HCT116 (cell line): ENCODE measurements at regions not wholly inside any gene's neighbourhood (a gene's known extent, or its start where the extent isn't known, plus 50 kb on each side); places are given as distances from the start of the nearest gene placed in this dataset.

Source experiments
- ATAC-seq: fragments of 200-7000 bp; cut with Tn5 transposase; 2 replicates; pipeline ENCODE4 v1.9.1; 2020; ENCODE audit warnings: mild to moderate bottlenecking, moderate library complexity
- BruUV-seq: library from RNA; stranded (reverse); fragments of 400-500 nt; replicated peaks from 2 replicates; lab custom pipeline; 2021; lab: Mats Ljungman, UMichigan
- CTCF ChIA-PET: fragments of 300-600 bp; sonication (Branson Sonifier 250); formaldehyde crosslinking; loops from one replicate; lab custom pipeline; 2021; ENCODE audit warnings: antibody characterized with exemption; lab: Charles Lee
- POLR2A ChIA-PET: fragments of 300-600, 350-600 bp; sonication (Branson Sonifier 250); formaldehyde crosslinking; loops from one replicate; lab custom pipeline; 2021; ENCODE audit warnings: antibody characterized with exemption; lab: Charles Lee
- RAD21 ChIA-PET, 2 experiments: fragments of 300-600 bp; sonication (Branson Sonifier 250); formaldehyde crosslinking; loops; one replicate each; lab custom pipeline; 2023; ENCODE audit warnings: low total read pairs in 2 of 2; ENCODE audit not compliant: uncharacterized antibody in 2 of 2, unreplicated experiment in 2 of 2, low non-redundant PET in 1 of 2; lab: Charles Lee
- DNase-seq: peaks from one replicate; pipeline ENCODE4 v3.0.0-alpha.2; 2010; ENCODE audit warnings: low read depth, low spot score
- H2AFZ ChIP-seq: fragments of 200-600 bp; shearing (Covaris generic), sonication (generic); 2 replicates; pipeline ENCODE4 v1.6.1; 2017; ENCODE audit warnings: low read depth, mixed run types, mixed read lengths, antibody characterized with exemption, low read length; ENCODE audit not compliant: poor library complexity, severe bottlenecking
- H3K27ac ChIP-seq: 2 replicates; pipeline ENCODE4 v1.5.1; 2012; ENCODE audit warnings: low read depth, low read length
- H3K27me3 ChIP-seq: fragments of 200-600 bp; sonication (generic); 2 replicates; pipeline ENCODE4 v1.6.1; 2016; ENCODE audit warnings: mixed run types, low read length, mixed read lengths; ENCODE audit not compliant: insufficient read depth
- H3K36me3 ChIP-seq, 2 experiments: fragments of 200-500 bp in 1 of 2; fragments of 200-600 bp in 1 of 2; sonication (Bioruptor generic) in 1 of 2; sonication (generic) in 1 of 2; 2 replicates each; pipeline versions ENCODE4 v1.5.1 to v1.6.1; 2014 to 2016; ENCODE audit warnings: low read length in 2 of 2, inconsistent platforms in 1 of 2, mixed read lengths in 1 of 2, mixed run types in 1 of 2; ENCODE audit not compliant: insufficient read depth in 2 of 2, control insufficient read depth in 1 of 2
- H3K4me1 ChIP-seq, 2 experiments: fragments of 200-600 bp in 1 of 2; sonication (generic) in 1 of 2; 2 replicates each; pipeline versions ENCODE4 v1.5.1 to v1.6.1; 2012 to 2017; ENCODE audit warnings: low read length in 2 of 2, inconsistent platforms in 1 of 2, mild to moderate bottlenecking in 1 of 2, mixed read lengths in 1 of 2, mixed run types in 1 of 2, moderate library complexity in 1 of 2; ENCODE audit not compliant: insufficient read depth in 2 of 2, control insufficient read depth in 1 of 2
- H3K4me2 ChIP-seq: fragments of 200-600 bp; sonication (generic); 2 replicates; pipeline ENCODE4 v1.6.1; 2017; ENCODE audit warnings: mixed run types, low read length, mixed read lengths
- H3K4me3 ChIP-seq, 2 experiments: fragments of 200-600 bp in 1 of 2; sonication (generic) in 1 of 2; replicated peaks in 1 of 2; 2 replicates each; pipeline ENCODE4 v1.5.1; 2011 to 2016; ENCODE audit warnings: low read length in 2 of 2, control low read depth in 1 of 2, low read depth in 1 of 2, mild to moderate bottlenecking in 1 of 2, mixed read lengths in 1 of 2, mixed run types in 1 of 2
- H3K79me2 ChIP-seq: fragments of 200-600 bp; sonication (generic); 2 replicates; pipeline ENCODE4 v1.6.1; 2017; ENCODE audit warnings: mild to moderate bottlenecking, mixed run types, low read length, moderate library complexity, mixed read lengths; ENCODE audit not compliant: insufficient read depth
- H3K9ac ChIP-seq: fragments of 200-600 bp; sonication (generic); 2 replicates; pipeline ENCODE4 v1.6.1; 2016; ENCODE audit warnings: low read length, mixed read lengths
- H3K9me2 ChIP-seq: fragments of 200-600 bp; sonication (generic), shearing (Covaris generic); 2 replicates; pipeline ENCODE4 v1.6.1; 2017; ENCODE audit warnings: mixed run types, mild to moderate bottlenecking, moderate library complexity; ENCODE audit not compliant: insufficient read depth
- H3K9me3 ChIP-seq, 2 experiments: fragments of 200-500 bp in 1 of 2; fragments of 200-600 bp in 1 of 2; sonication (Bioruptor generic) in 1 of 2; sonication (generic) in 1 of 2; 2 replicates each; pipeline ENCODE4 v1.6.1; 2014 to 2017; ENCODE audit warnings: low read length in 2 of 2, mixed read lengths in 2 of 2, inconsistent platforms in 1 of 2, low read depth in 1 of 2, mild to moderate bottlenecking in 1 of 2, mixed run types in 1 of 2, moderate library complexity in 1 of 2; ENCODE audit not compliant: control insufficient read depth in 1 of 2, insufficient read depth in 1 of 2
- H4K20me1 ChIP-seq: fragments of 200-600 bp; sonication (generic), shearing (Covaris generic); 2 replicates; pipeline ENCODE4 v1.6.1; 2017; ENCODE audit warnings: mixed run types, mild to moderate bottlenecking, moderate library complexity; ENCODE audit not compliant: insufficient read depth
- ATF3 ChIP-seq: IDR thresholded peaks from 2 replicates; pipeline ENCODE4 v1.6.1; 2012
- EGR1 ChIP-seq: IDR thresholded peaks from 2 replicates; pipeline ENCODE4 v1.6.1; 2012; ENCODE audit warnings: low read depth
- ELF1 ChIP-seq: IDR thresholded peaks from 2 replicates; pipeline ENCODE4 v1.6.1; 2012; ENCODE audit warnings: low read depth, borderline replicate concordance
- EZH2 ChIP-seq: fragments of 200-600 bp; sonication (generic); IDR thresholded peaks from 2 replicates; pipeline ENCODE4 v1.6.1; 2017; ENCODE audit warnings: antibody characterized with exemption, mixed run types
- EZH2phosphoT487 ChIP-seq: fragments of 200-600 bp; IDR thresholded peaks from 2 replicates; pipeline ENCODE4 v1.6.1; 2018; ENCODE audit warnings: antibody characterized with exemption, borderline replicate concordance
- JUND ChIP-seq: IDR thresholded peaks from 2 replicates; pipeline ENCODE4 v1.6.1; 2012
- POLR2A ChIP-seq: IDR thresholded peaks from 2 replicates; pipeline ENCODE4 v1.7.0; 2011; ENCODE audit warnings: borderline replicate concordance; ENCODE audit not compliant: insufficient read depth, insufficient read length; ENCODE audit errors: extremely low read depth
- POLR2AphosphoS5 ChIP-seq: IDR thresholded peaks from 2 replicates; pipeline ENCODE4 v1.6.1; 2011; ENCODE audit warnings: mild to moderate bottlenecking, low read depth, low read length, moderate library complexity
- RAD21 ChIP-seq: IDR thresholded peaks from 2 replicates; pipeline ENCODE4 v1.6.1; 2012; ENCODE audit warnings: low read depth, mild to moderate bottlenecking
- SIN3A ChIP-seq: IDR thresholded peaks from 2 replicates; pipeline ENCODE4 v1.6.1; 2012; ENCODE audit warnings: low read depth
- SP1 ChIP-seq: IDR thresholded peaks from 2 replicates; pipeline ENCODE4 v1.6.1; 2012; ENCODE audit warnings: low read depth
- SRF ChIP-seq: IDR thresholded peaks from 2 replicates; pipeline ENCODE4 v1.6.1; 2012; ENCODE audit warnings: low read depth
- TCF7L2 ChIP-seq: IDR thresholded peaks from 2 replicates; pipeline ENCODE4 v1.7.0; 2011; ENCODE audit warnings: borderline replicate concordance, inconsistent platforms; ENCODE audit not compliant: insufficient read depth, insufficient read length; ENCODE audit errors: extremely low read depth
- YY1 ChIP-seq: IDR thresholded peaks from 2 replicates; pipeline ENCODE4 v1.6.1; 2011; ENCODE audit warnings: low read length, low read depth, moderate library complexity, mild to moderate bottlenecking; ENCODE audit not compliant: insufficient replicate concordance; ENCODE audit errors: extremely low read depth
- ZFX ChIP-seq: fragments of 450-650 bp; IDR thresholded peaks from 2 replicates; pipeline ENCODE4 v1.6.1; 2017
- ZNF274 ChIP-seq: fragments of 200-500 bp; sonication (Bioruptor generic); IDR thresholded peaks from 2 replicates; pipeline ENCODE4 v1.6.1; 2014; ENCODE audit warnings: mild to moderate bottlenecking, low read depth, low read length, inconsistent platforms
- intact Hi-C: fragments of 100-400 bp; cut with micrococcal nuclease; formaldehyde crosslinking; loops from 2 replicates; pipeline ENCODE4 v1.10.0; 2022
- TF ChIP-seq, protein P1 (sequence below): IDR thresholded peaks from 2 replicates; pipeline ENCODE4 v1.6.1; 2012; ENCODE audit warnings: low read depth
- TF ChIP-seq, protein P2 (sequence below): IDR thresholded peaks from 2 replicates; pipeline ENCODE4 v1.6.1; 2011; ENCODE audit warnings: mild to moderate bottlenecking, low read length, moderate library complexity; ENCODE audit not compliant: insufficient replicate concordance; ENCODE audit errors: extremely low read depth
- TF ChIP-seq, protein P3 (sequence below): IDR thresholded peaks from 2 replicates; pipeline ENCODE4 v1.6.1; 2012
- TF ChIP-seq, protein P4 (sequence below), 3 experiments: fragments of 200-600 bp in 1 of 3; sonication (generic) in 1 of 3; IDR thresholded peaks in 2 of 3; conservative IDR thresholded peaks in 1 of 3; 2 replicates each; pipeline ENCODE4 v1.5.1; 2012 to 2017; ENCODE audit warnings: low read depth in 2 of 3, low read length in 2 of 3, antibody characterized with exemption in 1 of 3, borderline replicate concordance in 1 of 3, control low read depth in 1 of 3, mild to moderate bottlenecking in 1 of 3, mixed read lengths in 1 of 3, mixed run types in 1 of 3, moderate library complexity in 1 of 3; ENCODE audit not compliant: insufficient read depth in 1 of 3

DNA sequence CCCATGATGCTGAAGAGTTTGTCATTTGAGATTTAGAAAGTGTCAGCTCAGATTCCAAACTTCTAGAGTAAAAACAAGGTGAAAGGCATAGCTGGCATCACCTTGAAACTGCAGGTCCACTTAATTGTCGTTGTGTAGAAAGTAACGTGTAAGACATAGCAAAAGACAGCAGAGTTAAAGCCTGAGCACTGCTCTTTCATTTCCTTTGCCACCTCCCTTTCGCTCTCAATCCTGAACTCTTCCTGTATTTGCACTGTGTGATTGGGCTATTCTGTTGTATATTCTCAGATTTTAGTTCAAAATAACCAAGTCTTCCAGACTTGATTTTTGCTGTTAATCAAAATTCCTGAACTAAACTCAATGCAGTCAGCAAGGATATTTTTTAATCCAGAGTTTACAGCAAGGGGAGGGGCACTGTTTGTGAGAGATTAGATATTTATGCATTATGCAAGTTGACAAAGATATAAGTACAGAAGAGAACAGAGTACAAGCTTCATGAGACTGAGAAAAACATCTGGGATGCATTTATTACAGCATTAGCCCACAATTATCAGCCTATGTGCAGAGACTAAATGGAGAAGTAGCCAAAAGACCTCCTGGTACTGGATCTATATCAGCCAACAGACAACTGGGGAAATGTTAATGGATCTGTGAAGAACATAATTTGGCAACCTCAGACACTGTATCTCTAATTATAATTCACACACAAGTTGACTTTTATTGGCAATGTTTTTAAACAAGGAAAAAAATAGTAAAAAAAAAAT lies 328.6 kb downstream of the SUCLA2 start:
- Histone ChIP-seq H3K9me2 (no peaks in the 10 kb centered on the region), H3K9me3 (no peaks in the 10 kb centered on the region), H4K20me1 (no peaks in the 10 kb centered on the region), H3K4me3 (no peak overlapping the region), H3K27ac (no peak overlapping the region), H3K27me3 (peaks cover 14% of the 10 kb centered on the region; the same call in 1 of the 2 replicates), H3K4me2 (no peak overlapping the region), H2AFZ (no peak overlapping the region), H3K9ac (no peak overlapping the region), H3K79me2 (no peaks in the 10 kb centered on the region), H3K4me1 (no peaks in the 10 kb centered on the region), H3K36me3 (no peaks in the 10 kb centered on the region)
- BruUV-seq: no TSS peak
- POLR2A ChIA-PET: no interaction called here
- no peak for DNase-seq
- no peak for ATAC-seq
- intact Hi-C loops: no loop called here
- CTCF ChIA-PET: no interaction called here
- no peak for TF ChIP-seq EZH2phosphoT487
- TF ChIP-seq, protein P1, sequence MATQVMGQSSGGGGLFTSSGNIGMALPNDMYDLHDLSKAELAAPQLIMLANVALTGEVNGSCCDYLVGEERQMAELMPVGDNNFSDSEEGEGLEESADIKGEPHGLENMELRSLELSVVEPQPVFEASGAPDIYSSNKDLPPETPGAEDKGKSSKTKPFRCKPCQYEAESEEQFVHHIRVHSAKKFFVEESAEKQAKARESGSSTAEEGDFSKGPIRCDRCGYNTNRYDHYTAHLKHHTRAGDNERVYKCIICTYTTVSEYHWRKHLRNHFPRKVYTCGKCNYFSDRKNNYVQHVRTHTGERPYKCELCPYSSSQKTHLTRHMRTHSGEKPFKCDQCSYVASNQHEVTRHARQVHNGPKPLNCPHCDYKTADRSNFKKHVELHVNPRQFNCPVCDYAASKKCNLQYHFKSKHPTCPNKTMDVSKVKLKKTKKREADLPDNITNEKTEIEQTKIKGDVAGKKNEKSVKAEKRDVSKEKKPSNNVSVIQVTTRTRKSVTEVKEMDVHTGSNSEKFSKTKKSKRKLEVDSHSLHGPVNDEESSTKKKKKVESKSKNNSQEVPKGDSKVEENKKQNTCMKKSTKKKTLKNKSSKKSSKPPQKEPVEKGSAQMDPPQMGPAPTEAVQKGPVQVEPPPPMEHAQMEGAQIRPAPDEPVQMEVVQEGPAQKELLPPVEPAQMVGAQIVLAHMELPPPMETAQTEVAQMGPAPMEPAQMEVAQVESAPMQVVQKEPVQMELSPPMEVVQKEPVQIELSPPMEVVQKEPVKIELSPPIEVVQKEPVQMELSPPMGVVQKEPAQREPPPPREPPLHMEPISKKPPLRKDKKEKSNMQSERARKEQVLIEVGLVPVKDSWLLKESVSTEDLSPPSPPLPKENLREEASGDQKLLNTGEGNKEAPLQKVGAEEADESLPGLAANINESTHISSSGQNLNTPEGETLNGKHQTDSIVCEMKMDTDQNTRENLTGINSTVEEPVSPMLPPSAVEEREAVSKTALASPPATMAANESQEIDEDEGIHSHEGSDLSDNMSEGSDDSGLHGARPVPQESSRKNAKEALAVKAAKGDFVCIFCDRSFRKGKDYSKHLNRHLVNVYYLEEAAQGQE: no peak
- TF ChIP-seq, protein P2, sequence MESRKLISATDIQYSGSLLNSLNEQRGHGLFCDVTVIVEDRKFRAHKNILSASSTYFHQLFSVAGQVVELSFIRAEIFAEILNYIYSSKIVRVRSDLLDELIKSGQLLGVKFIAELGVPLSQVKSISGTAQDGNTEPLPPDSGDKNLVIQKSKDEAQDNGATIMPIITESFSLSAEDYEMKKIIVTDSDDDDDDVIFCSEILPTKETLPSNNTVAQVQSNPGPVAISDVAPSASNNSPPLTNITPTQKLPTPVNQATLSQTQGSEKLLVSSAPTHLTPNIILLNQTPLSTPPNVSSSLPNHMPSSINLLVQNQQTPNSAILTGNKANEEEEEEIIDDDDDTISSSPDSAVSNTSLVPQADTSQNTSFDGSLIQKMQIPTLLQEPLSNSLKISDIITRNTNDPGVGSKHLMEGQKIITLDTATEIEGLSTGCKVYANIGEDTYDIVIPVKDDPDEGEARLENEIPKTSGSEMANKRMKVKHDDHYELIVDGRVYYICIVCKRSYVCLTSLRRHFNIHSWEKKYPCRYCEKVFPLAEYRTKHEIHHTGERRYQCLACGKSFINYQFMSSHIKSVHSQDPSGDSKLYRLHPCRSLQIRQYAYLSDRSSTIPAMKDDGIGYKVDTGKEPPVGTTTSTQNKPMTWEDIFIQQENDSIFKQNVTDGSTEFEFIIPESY: no peak
- TF ChIP-seq, protein P3, sequence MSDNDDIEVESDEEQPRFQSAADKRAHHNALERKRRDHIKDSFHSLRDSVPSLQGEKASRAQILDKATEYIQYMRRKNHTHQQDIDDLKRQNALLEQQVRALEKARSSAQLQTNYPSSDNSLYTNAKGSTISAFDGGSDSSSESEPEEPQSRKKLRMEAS: no peak
- no peak for TF ChIP-seq ZFX
- TF ChIP-seq POLR2AphosphoS5: no peak
- TF ChIP-seq ZNF274: no peak
- no peak for TF ChIP-seq RAD21
- TF ChIP-seq EZH2: no peak
- no peak for TF ChIP-seq YY1
- no peak for TF ChIP-seq SP1
- TF ChIP-seq SRF: no peak
- no peak for TF ChIP-seq ELF1
- no peak for TF ChIP-seq ATF3
- TF ChIP-seq EGR1: no peak
- TF ChIP-seq, protein P4, sequence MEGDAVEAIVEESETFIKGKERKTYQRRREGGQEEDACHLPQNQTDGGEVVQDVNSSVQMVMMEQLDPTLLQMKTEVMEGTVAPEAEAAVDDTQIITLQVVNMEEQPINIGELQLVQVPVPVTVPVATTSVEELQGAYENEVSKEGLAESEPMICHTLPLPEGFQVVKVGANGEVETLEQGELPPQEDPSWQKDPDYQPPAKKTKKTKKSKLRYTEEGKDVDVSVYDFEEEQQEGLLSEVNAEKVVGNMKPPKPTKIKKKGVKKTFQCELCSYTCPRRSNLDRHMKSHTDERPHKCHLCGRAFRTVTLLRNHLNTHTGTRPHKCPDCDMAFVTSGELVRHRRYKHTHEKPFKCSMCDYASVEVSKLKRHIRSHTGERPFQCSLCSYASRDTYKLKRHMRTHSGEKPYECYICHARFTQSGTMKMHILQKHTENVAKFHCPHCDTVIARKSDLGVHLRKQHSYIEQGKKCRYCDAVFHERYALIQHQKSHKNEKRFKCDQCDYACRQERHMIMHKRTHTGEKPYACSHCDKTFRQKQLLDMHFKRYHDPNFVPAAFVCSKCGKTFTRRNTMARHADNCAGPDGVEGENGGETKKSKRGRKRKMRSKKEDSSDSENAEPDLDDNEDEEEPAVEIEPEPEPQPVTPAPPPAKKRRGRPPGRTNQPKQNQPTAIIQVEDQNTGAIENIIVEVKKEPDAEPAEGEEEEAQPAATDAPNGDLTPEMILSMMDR (IDR thresholded peaks at IDR 0.05 in 2 of 3, conservative IDR thresholded peaks at IDR 0.05 in 1 of 3; ENCODE audit: borderline replicate concordance in 1 of 3, insufficient read depth in 1 of 3, low read depth in 2 of 3, low read length in 2 of 3): no peak
- TF ChIP-seq POLR2A: no peak
- TF ChIP-seq TCF7L2: no peak
- TF ChIP-seq JUND: no peak
- no peak for TF ChIP-seq SIN3A
- RAD21 ChIA-PET: no interaction called here
